Upper lobe of left lung (tissue), 4 donors: ENCODE measurements at regions not wholly inside any gene's neighbourhood (a gene's known extent, or its start where the extent isn't known, plus 50 kb on each side); places are given as distances from the start of the nearest gene placed in this dataset.
"Not testable (repeated sequence)": the region's sequence is repeated elsewhere in the genome, so short reads cannot be mapped to it uniquely, and the experiment has no call there.

Experiments used
- CTCF ChIP-seq, 6 experiments: fragments of 450-650 bp in 4 of 6; fragments of 200-600 bp in 2 of 6; sonication (generic) in 2 of 6; IDR thresholded peaks; one replicate each; pipeline ENCODE4 v1.5.1; 2016 to 2019; ENCODE audit warnings: antibody characterized with exemption in 6 of 6
- POLR2A ChIP-seq, 4 donors: fragments of 450-650 bp; IDR thresholded peaks; one replicate each; pipeline ENCODE4 v1.5.1; 2016 to 2017; ENCODE audit warnings: antibody characterized with exemption in 4 of 4, mild to moderate bottlenecking in 2 of 4
- POLR2AphosphoS5 ChIP-seq, 2 donors: sonication (generic); formaldehyde crosslinking; IDR thresholded peaks; one replicate each; pipeline ENCODE4 v1.5.1; 2017; ENCODE audit warnings: antibody characterized with exemption in 2 of 2

- TF ChIP-seq POLR2A, CTCF, POLR2AphosphoS5 (IDR thresholded peaks at IDR 0.05): not testable (repeated sequence)
These were observed 55.0 kb upstream of the CCN1 start for GRCh38 chr1:85525591-85525991.
